OCI-LY3 (cell line): ENCODE measurements at regions not wholly inside any gene's neighbourhood (a gene's known extent, or its start where the extent isn't known, plus 50 kb on each side); places are given as distances from the start of the nearest gene placed in this dataset.

Experiments
- H2AFZ ChIP-seq: fragments of 200-600, 300-600 bp; shearing (Covaris generic); 2 replicates; pipeline ENCODE4 v1.6.0; 2014; ENCODE audit warnings: antibody characterized with exemption, low read depth, low read length
- H3K27ac ChIP-seq: fragments of 200-600, 300-600 bp; sonication (generic); 2 replicates; pipeline ENCODE4 v1.5.1; 2014; ENCODE audit warnings: mild to moderate bottlenecking, low read length, moderate library complexity, mixed read lengths
- H3K27me3 ChIP-seq: fragments of 200-600, 300-600 bp; sonication (generic); 2 replicates; pipeline ENCODE4 v1.6.1; 2014; ENCODE audit warnings: low read depth, low read length, mixed read lengths
- H3K36me3 ChIP-seq: fragments of 200-600, 300-600 bp; sonication (generic); replicated peaks from 2 replicates; pipeline ENCODE3; 2014; ENCODE audit warnings: low read depth, low read length, mixed read lengths
- H3K4me1 ChIP-seq: fragments of 300-600, 200-600 bp; sonication (generic); 2 replicates; pipeline ENCODE4 v1.6.1; 2014; ENCODE audit warnings: low read length, mixed read lengths
- H3K4me2 ChIP-seq: fragments of 200-600, 300-600 bp; sonication (generic); 2 replicates; pipeline ENCODE4 v1.6.1; 2014; ENCODE audit warnings: low read length, mixed read lengths
- H3K4me3 ChIP-seq: fragments of 300-600, 200-600 bp; sonication (generic); 2 replicates; pipeline ENCODE4 v1.5.1; 2014; ENCODE audit warnings: antibody characterized with exemption, mild to moderate bottlenecking, low read length, moderate library complexity
- H3K79me2 ChIP-seq: fragments of 300-600, 200-600 bp; shearing (Covaris generic); 2 replicates; pipeline ENCODE4 v1.6.1; 2014; ENCODE audit warnings: mild to moderate bottlenecking, low read length, mixed read lengths
- H3K9ac ChIP-seq: fragments of 300-600, 200-600 bp; shearing (Covaris generic); 2 replicates; pipeline ENCODE4 v1.6.0; 2014; ENCODE audit warnings: mild to moderate bottlenecking, low read length, moderate library complexity
- H3K9me3 ChIP-seq: fragments of 200-600, 300-600 bp; shearing (Covaris generic); 2 replicates; pipeline ENCODE4 v1.6.1; 2014; ENCODE audit warnings: low read length, mixed read lengths; ENCODE audit not compliant: insufficient read depth
- H4K20me1 ChIP-seq: fragments of 200-600, 300-600 bp; sonication (generic); 2 replicates; pipeline ENCODE4 v1.6.1; 2016; ENCODE audit warnings: low read length, mixed read lengths; ENCODE audit not compliant: insufficient read depth
- CTCF ChIP-seq: fragments of 200-600, 300-600 bp; sonication (generic); IDR thresholded peaks from 2 replicates; pipeline ENCODE4 v1.5.1; 2014; ENCODE audit warnings: antibody characterized with exemption, low read length, low read depth
- EZH2phosphoT487 ChIP-seq: fragments of 200-600 bp; shearing (Covaris generic); IDR thresholded peaks from 2 replicates; pipeline ENCODE4 v1.6.1; 2018; ENCODE audit warnings: antibody characterized with exemption, mixed run types, low read depth

DNA sequence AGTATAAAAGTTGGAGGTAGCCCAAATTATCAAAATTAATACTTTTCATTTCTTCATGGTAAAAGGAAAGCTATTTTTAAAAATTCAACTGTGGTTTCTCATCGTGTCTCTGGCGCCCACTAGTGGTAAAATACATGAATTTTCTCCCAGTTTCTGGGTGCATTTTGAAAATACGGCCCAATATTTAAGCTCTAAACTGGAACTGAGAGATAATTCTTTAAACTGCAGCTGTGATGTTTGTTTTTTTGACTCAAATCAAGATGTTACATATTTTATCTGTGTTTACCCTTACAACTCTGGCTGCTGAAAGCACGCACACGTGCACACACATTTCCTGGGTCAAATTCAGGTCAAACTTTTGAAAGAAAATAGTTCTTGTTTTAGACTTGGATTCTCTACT, 123.9 kb upstream of the ACSL4 start:
- H2AFZ ChIP-seq = peak overlapping the region; percentile 58

DNA sequence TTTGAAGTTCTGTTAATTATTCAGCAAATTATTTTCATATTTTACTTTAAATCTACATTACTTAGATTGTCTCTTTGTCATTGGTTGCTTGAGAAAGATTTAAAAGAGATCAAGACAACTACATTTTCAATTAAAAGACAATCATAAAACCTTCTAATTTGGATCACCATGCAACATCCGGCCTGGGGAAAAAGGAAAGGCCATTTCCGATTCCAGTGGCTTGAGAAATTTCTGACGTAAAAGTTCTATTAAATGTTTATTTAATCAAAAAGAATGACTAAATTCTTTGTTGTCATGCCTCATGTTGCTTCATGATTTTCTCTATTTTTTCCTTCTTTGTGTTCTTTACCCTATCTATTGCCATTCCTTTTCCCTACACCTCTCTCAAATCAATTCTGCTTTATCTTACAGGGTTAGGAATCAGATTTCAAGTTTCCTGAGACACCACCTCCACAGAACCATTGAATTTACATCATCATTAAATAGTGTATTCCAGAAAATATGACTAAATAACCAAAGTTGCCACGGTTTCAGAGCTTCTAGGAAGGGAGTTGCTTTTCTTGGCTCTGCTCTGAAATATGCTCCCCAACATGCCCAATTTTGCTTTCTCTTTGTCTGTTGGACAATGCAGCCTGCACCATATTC, 124.6 kb upstream of the ACSL4 start:
- no peak overlapping the region for H3K27ac ChIP-seq
- no peak overlapping the region; the same call in 1 of the 2 replicates for H3K4me2 ChIP-seq
- H3K9ac ChIP-seq = no peak overlapping the region

More for the DNA sequence above, 123.9 kb upstream of the ACSL4 start:
- H3K36me3 ChIP-seq = no peaks in the 10 kb centered on the region
- 0 out of 2 replicates have a peak overlapping the region, but pooled peaks have one; percentile 22 for H3K9ac ChIP-seq
- H3K4me1 ChIP-seq = peaks cover 20% of the 10 kb centered on the region
- H3K4me3 ChIP-seq = peak overlapping the region; percentile 58
- H3K27ac ChIP-seq = no peak overlapping the region
- H4K20me1 ChIP-seq = no peaks in the 10 kb centered on the region
- no peaks in the 10 kb centered on the region for H3K79me2 ChIP-seq
- no peaks in the 10 kb centered on the region for H3K9me3 ChIP-seq
- H3K27me3 ChIP-seq = no peaks in the 10 kb centered on the region
- no peak for TF ChIP-seq EZH2phosphoT487
- peak; percentile 82 for TF ChIP-seq CTCF
- H3K4me2 ChIP-seq = peak overlapping the region; percentile 60

DNA sequence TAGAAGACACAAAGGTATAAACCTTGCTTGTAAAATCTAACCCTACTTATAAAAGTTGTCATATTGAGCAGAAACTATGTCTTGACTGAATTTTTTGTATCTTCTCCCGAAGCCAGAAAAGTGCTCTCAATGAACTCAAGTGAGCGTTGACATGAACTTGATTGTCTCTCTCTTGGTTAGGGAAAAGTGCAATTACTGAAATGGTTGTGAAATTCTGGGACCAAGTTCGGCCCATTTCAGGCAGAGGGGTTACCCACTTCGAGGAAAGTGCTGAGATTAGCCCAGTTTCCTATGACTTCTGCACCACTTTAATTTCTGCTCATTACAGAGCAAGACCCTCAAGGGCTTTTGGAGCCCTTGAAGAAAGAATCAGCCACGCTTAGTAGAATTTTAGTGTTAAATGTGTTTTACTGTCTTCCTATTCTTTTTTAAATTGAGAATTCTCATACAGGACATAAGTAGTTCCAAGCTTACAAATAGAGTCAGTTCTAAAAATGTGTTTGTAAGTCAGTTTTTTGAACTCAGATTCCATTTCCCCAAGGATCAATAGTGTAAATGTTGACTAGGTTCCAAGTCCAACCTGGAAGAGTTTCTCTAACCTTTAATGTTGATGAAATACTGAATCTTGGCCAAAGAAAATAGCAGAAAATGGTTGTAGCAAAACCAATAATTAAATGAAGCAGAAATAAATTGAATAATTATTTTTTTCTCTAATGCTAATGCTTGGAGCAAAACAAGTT, 125.7 kb upstream of the ACSL4 start:
- Histone ChIP-seq H3K36me3 (no peaks in the 10 kb centered on the region), H3K27me3 (no peaks in the 10 kb centered on the region), H3K27ac (no peak overlapping the region), H3K4me1 (peaks cover 20% of the 10 kb centered on the region), H4K20me1 (no peaks in the 10 kb centered on the region), H3K4me2 (no peak overlapping the region), H3K9ac (no peak overlapping the region), H3K9me3 (no peaks in the 10 kb centered on the region), H3K79me2 (no peaks in the 10 kb centered on the region), H2AFZ (no peak overlapping the region), H3K4me3 (no peak overlapping the region)
- TF ChIP-seq CTCF (no peak), EZH2phosphoT487 (no peak)

More for the DNA sequence above, 124.6 kb upstream of the ACSL4 start:
- Histone ChIP-seq H3K36me3 (no peaks in the 10 kb centered on the region), H3K4me1 (peaks cover 20% of the 10 kb centered on the region), H2AFZ (no peak overlapping the region), H4K20me1 (no peaks in the 10 kb centered on the region), H3K79me2 (no peaks in the 10 kb centered on the region), H3K9me3 (no peaks in the 10 kb centered on the region), H3K27me3 (no peaks in the 10 kb centered on the region), H3K4me3 (no peak overlapping the region)
- TF ChIP-seq CTCF = no peak
- TF ChIP-seq EZH2phosphoT487 = no peak

GRCh38 chrX:109859651-109860050, 126.6 kb upstream of the ACSL4 start:
- H3K79me2 ChIP-seq = no peaks in the 10 kb centered on the region
- TF ChIP-seq EZH2phosphoT487 (no peak), CTCF (no peak)
- H3K9me3 ChIP-seq = no peaks in the 10 kb centered on the region
- H3K4me2 ChIP-seq = no peak overlapping the region
- H3K9ac ChIP-seq = no peak overlapping the region
- H2AFZ ChIP-seq = no peak overlapping the region
- H3K4me1 ChIP-seq = peaks cover 20% of the 10 kb centered on the region
- H3K27ac ChIP-seq = no peak overlapping the region
- H3K27me3 ChIP-seq = no peaks in the 10 kb centered on the region
- no peaks in the 10 kb centered on the region for H4K20me1 ChIP-seq
- H3K36me3 ChIP-seq = no peaks in the 10 kb centered on the region
- no peak overlapping the region for H3K4me3 ChIP-seq
